Lung (tissue), 11 donors: ENCODE measurements at regions not wholly inside any gene's neighbourhood (a gene's known extent, or its start where the extent isn't known, plus 50 kb on each side); places are given as distances from the start of the nearest gene placed in this dataset.

Experiments
- ATAC-seq: fragments of 200-7000 bp; cut with Tn5 transposase; one replicate; pipeline ENCODE4 v1.9.1; 2020; ENCODE audit warnings: moderate number of reproducible peaks; ENCODE audit not compliant: insufficient read depth, low FRiP score
- DNase-seq, 3 donors: peaks; one replicate each; pipeline ENCODE4 v3.0.0-alpha.2; 2013 to 2017
- H3K27ac ChIP-seq, 2 donors: one replicate each; pipeline ENCODE4 v1.5.1; 2013; ENCODE audit warnings: mild to moderate bottlenecking in 2 of 2, moderate library complexity in 2 of 2, control low read depth in 1 of 2, inconsistent platforms in 1 of 2, low read depth in 1 of 2, low read length in 1 of 2
- H3K27me3 ChIP-seq, 3 donors: one replicate each; pipeline ENCODE4 v1.5.1; 2013; ENCODE audit warnings: low read length in 2 of 3; ENCODE audit not compliant: control insufficient read depth in 3 of 3, insufficient read depth in 3 of 3
- H3K36me3 ChIP-seq, 4 donors: one replicate each; pipeline ENCODE4 v1.5.1; 2013; ENCODE audit warnings: low read length in 4 of 4, mild to moderate bottlenecking in 1 of 4, moderate library complexity in 1 of 4; ENCODE audit not compliant: control insufficient read depth in 4 of 4, insufficient read depth in 4 of 4
- H3K4me1 ChIP-seq, 5 donors: one replicate each; pipeline ENCODE4 v1.5.1; 2013; ENCODE audit warnings: low read length in 5 of 5, mild to moderate bottlenecking in 2 of 5, moderate library complexity in 1 of 5; ENCODE audit not compliant: control insufficient read depth in 5 of 5, insufficient read depth in 5 of 5
- H3K4me3 ChIP-seq: one replicate; pipeline ENCODE4 v1.5.1; 2013; ENCODE audit warnings: mild to moderate bottlenecking, control low read depth, moderate library complexity
- H3K9ac ChIP-seq, 2 donors: one replicate each; pipeline ENCODE4 v1.5.1; 2013; ENCODE audit warnings: low read length in 2 of 2, control low read depth in 1 of 2; ENCODE audit not compliant: insufficient read depth in 1 of 2
- H3K9me3 ChIP-seq, 4 donors: one replicate each; pipeline ENCODE4 v1.5.1; 2013; ENCODE audit warnings: low read length in 3 of 4, mild to moderate bottlenecking in 1 of 4, moderate library complexity in 1 of 4; ENCODE audit not compliant: control insufficient read depth in 4 of 4, insufficient read depth in 3 of 4
- CTCF ChIP-seq: IDR thresholded peaks from 2 replicates; pipeline ENCODE4 v1.5.1; 2012; ENCODE audit warnings: mild to moderate bottlenecking; ENCODE audit errors: control extremely low read depth, extremely low read depth
- WGBS, 2 donors: extraction: QIAGEN DNeasy Blood & Tissue Kit; methylation state at CpG; one replicate each; pipeline ENCODE4 v1.1.7; 2013; 5-methylcytosine and 5-hydroxymethylcytosine counted together
- donor health status: control.
- donor health status: control.
- donor health status: Bipolar disorder and iron deficiency.
- donor health status: healthy.
- donor health status: DM: yes; HTN: yes; CAD: no.

- Histone ChIP-seq H3K4me1 (no peaks in the 10 kb centered on the region), H3K9ac (no peak overlapping the region), H3K27ac (no peak overlapping the region), H3K36me3 (no peaks in the 10 kb centered on the region), H3K27me3 (peaks cover 3 to 7% (median 6%) of the 10 kb centered on the region in 3 donors), H3K9me3 (peaks cover 0 to 2% (median 0%) of the 10 kb centered on the region in 4 donors), H3K4me3 (no peak overlapping the region)
- DNase-seq (no peak), ATAC-seq (no peak)
- no peak for TF ChIP-seq CTCF
- 100% methylated on average over 1 of the region's 1 CpG for WGBS, 2 donors
Observed at GRCh38 chrX:43188296-43188695, 410.3 kb upstream of the PPP1R2C start.

- no peaks in the 10 kb centered on the region for H3K36me3 ChIP-seq
- TF ChIP-seq CTCF: no peak
- H3K4me1 ChIP-seq: no peaks in the 10 kb centered on the region
- DNase-seq (no peak), ATAC-seq (no peak)
- peaks cover 0 to 9% (median 2%) of the 10 kb centered on the region in 4 donors for H3K9me3 ChIP-seq
- H3K27me3 ChIP-seq: peaks cover 2 to 4% (median 3%) of the 10 kb centered on the region in 3 donors
- no peak overlapping the region for H3K4me3 ChIP-seq
- no peak overlapping the region for H3K27ac ChIP-seq
- H3K9ac ChIP-seq: no peak overlapping the region
Observed at GRCh38 chrX:43211570-43211969, 433.6 kb upstream of the PPP1R2C start.

- H3K36me3 ChIP-seq: no peaks in the 10 kb centered on the region
- no peak overlapping the region for H3K27ac ChIP-seq
- TF ChIP-seq CTCF: no peak
- H3K4me3 ChIP-seq: no peak overlapping the region
- 19 to 48% methylated on average over 2 of the region's 2 CpGs for WGBS, 2 donors
- H3K27me3 ChIP-seq: peaks cover 0 to 3% (median 0%) of the 10 kb centered on the region in 3 donors
- no peak overlapping the region for H3K9ac ChIP-seq
- ATAC-seq (no peak), DNase-seq (no peak)
- H3K4me1 ChIP-seq: no peaks in the 10 kb centered on the region
- H3K9me3 ChIP-seq: peaks cover 0 to 4% (median 0%) of the 10 kb centered on the region in 4 donors
Observed at GRCh38 chrX:43218198-43218597, 437.9 kb upstream of the MAOA start.

- H3K4me1 ChIP-seq: no peaks in the 10 kb centered on the region
- H3K27ac ChIP-seq: no peak overlapping the region
- H3K36me3 ChIP-seq: no peaks in the 10 kb centered on the region
- DNase-seq (no peak), ATAC-seq (no peak)
- H3K27me3 ChIP-seq: peaks cover 0 to 7% (median 4%) of the 10 kb centered on the region in 3 donors
- H3K4me3 ChIP-seq: no peak overlapping the region
- no peaks in the 10 kb centered on the region for H3K9me3 ChIP-seq
- TF ChIP-seq CTCF: no peak
- no peak overlapping the region for H3K9ac ChIP-seq
Observed at GRCh38 chrX:43224496-43224895, 431.6 kb upstream of the MAOA start.
